Muscle layer of duodenum (tissue), 2 donors: ENCODE measurements at regions not wholly inside any gene's neighbourhood (a gene's known extent, or its start where the extent isn't known, plus 50 kb on each side); places are given as distances from the start of the nearest gene placed in this dataset.
A peak's percentile ranks its signal among the peaks of the same experiment; 100 is the strongest.

Source experiments
- H3K27ac ChIP-seq: one replicate; pipeline ENCODE4 v1.7.0; 2013; ENCODE audit warnings: mild to moderate bottlenecking, low read length
- H3K27me3 ChIP-seq: one replicate; pipeline ENCODE4 v1.7.0; 2013; ENCODE audit warnings: low read depth, mild to moderate bottlenecking, control low read depth, low read length
- H3K36me3 ChIP-seq, 2 donors: one replicate each; pipeline ENCODE4 v1.7.0; 2013; ENCODE audit warnings: low read length in 2 of 2, control low read depth in 1 of 2, mild to moderate bottlenecking in 1 of 2; ENCODE audit not compliant: insufficient read depth in 2 of 2, control insufficient read depth in 1 of 2
- H3K4me1 ChIP-seq, 2 donors: one replicate each; pipeline ENCODE4 v1.7.0; 2013; ENCODE audit warnings: low read length in 2 of 2, mild to moderate bottlenecking in 2 of 2, control low read depth in 1 of 2, moderate library complexity in 1 of 2; ENCODE audit not compliant: insufficient read depth in 2 of 2, control insufficient read depth in 1 of 2
- H3K4me3 ChIP-seq, 2 donors: one replicate each; pipeline ENCODE4 v1.7.0; 2013; ENCODE audit warnings: low read length in 2 of 2, low read depth in 1 of 2, mild to moderate bottlenecking in 1 of 2
- H3K9me3 ChIP-seq, 2 donors: one replicate each; pipeline ENCODE4 v1.7.0; 2013; ENCODE audit warnings: low read length in 2 of 2, control low read depth in 1 of 2, mild to moderate bottlenecking in 1 of 2; ENCODE audit not compliant: control insufficient read depth in 1 of 2
- donor health status: healthy.

- no peak overlapping the region for H3K4me3 ChIP-seq
- H3K9me3 ChIP-seq = no peaks in the 10 kb centered on the region
- H3K27me3 ChIP-seq = no peaks in the 10 kb centered on the region
- H3K27ac ChIP-seq = no peak overlapping the region
- H3K36me3 ChIP-seq = no peaks in the 10 kb centered on the region
- peaks cover 0 to 6% of the 10 kb centered on the region in 2 donors for H3K4me1 ChIP-seq
Observed at GRCh38 chr16:86444261-86444660, 66.1 kb upstream of the FOXF1 start.

GRCh38 chr16:86444661-86445060 lies 65.7 kb upstream of the FOXF1 start:
- Histone ChIP-seq H3K27ac (no peak overlapping the region), H3K27me3 (no peaks in the 10 kb centered on the region), H3K4me3 (no peak overlapping the region), H3K9me3 (no peaks in the 10 kb centered on the region), H3K36me3 (no peaks in the 10 kb centered on the region), H3K4me1 (peaks cover 0 to 6% of the 10 kb centered on the region in 2 donors)

- Histone ChIP-seq H3K27me3 (no peaks in the 10 kb centered on the region), H3K36me3 (no peaks in the 10 kb centered on the region), H3K27ac (no peak overlapping the region), H3K4me3 (no peak overlapping the region), H3K4me1 (peaks cover 0 to 6% of the 10 kb centered on the region in 2 donors), H3K9me3 (no peaks in the 10 kb centered on the region)
Observed at GRCh38 chr16:86446279-86446678, 64.0 kb upstream of the FOXF1 start.

GRCh38 chr16:86447228-86447627 lies 63.1 kb upstream of the FOXF1 start:
- no peak overlapping the region for H3K4me3 ChIP-seq
- H3K27me3 ChIP-seq = no peaks in the 10 kb centered on the region
- no peak overlapping the region for H3K27ac ChIP-seq
- H3K4me1 ChIP-seq = peaks cover 0 to 6% of the 10 kb centered on the region in 2 donors
- no peaks in the 10 kb centered on the region for H3K9me3 ChIP-seq
- H3K36me3 ChIP-seq = no peaks in the 10 kb centered on the region

- Histone ChIP-seq H3K27me3 (no peaks in the 10 kb centered on the region), H3K4me1 (peaks cover 0 to 6% of the 10 kb centered on the region in 2 donors), H3K27ac (no peak overlapping the region), H3K4me3 (no peak overlapping the region), H3K36me3 (no peaks in the 10 kb centered on the region), H3K9me3 (no peaks in the 10 kb centered on the region)
Observed at GRCh38 chr16:86448306-86448890, 61.9 kb upstream of the FOXF1 start.

- no peaks in the 10 kb centered on the region for H3K27me3 ChIP-seq
- H3K4me1 ChIP-seq = peaks cover 0 to 6% of the 10 kb centered on the region in 2 donors
- no peak overlapping the region for H3K4me3 ChIP-seq
- no peaks in the 10 kb centered on the region for H3K36me3 ChIP-seq
- no peaks in the 10 kb centered on the region for H3K9me3 ChIP-seq
- no peak overlapping the region for H3K27ac ChIP-seq
Observed at GRCh38 chr16:86449446-86450095, 60.8 kb upstream of the FOXF1 start.

GRCh38 chr16:86450691-86451090 lies 59.6 kb upstream of the FOXF1 start:
- H3K4me3 ChIP-seq = no peak overlapping the region
- no peaks in the 10 kb centered on the region for H3K36me3 ChIP-seq
- H3K4me1 ChIP-seq = peaks cover 0 to 6% of the 10 kb centered on the region in 2 donors
- no peaks in the 10 kb centered on the region for H3K27me3 ChIP-seq
- no peaks in the 10 kb centered on the region for H3K9me3 ChIP-seq
- H3K27ac ChIP-seq = no peak overlapping the region

GRCh38 chr16:86452451-86452850 lies 57.9 kb upstream of the FOXF1 start:
- Histone ChIP-seq H3K27ac (no peak overlapping the region), H3K4me1 (peaks cover 0 to 6% of the 10 kb centered on the region in 2 donors), H3K27me3 (no peaks in the 10 kb centered on the region), H3K9me3 (no peaks in the 10 kb centered on the region), H3K36me3 (no peaks in the 10 kb centered on the region), H3K4me3 (no peak overlapping the region)

- Histone ChIP-seq H3K4me3 (no peak overlapping the region), H3K9me3 (no peaks in the 10 kb centered on the region), H3K27ac (no peak overlapping the region), H3K27me3 (no peaks in the 10 kb centered on the region), H3K4me1 (peaks cover 0 to 9% of the 10 kb centered on the region in 2 donors), H3K36me3 (no peaks in the 10 kb centered on the region)
Observed at GRCh38 chr16:86455116-86455515, 55.2 kb upstream of the FOXF1 start.

- Histone ChIP-seq H3K4me3 (no peak overlapping the region), H3K27me3 (no peaks in the 10 kb centered on the region), H3K36me3 (no peaks in the 10 kb centered on the region), H3K9me3 (peaks cover 0 to 2% of the 10 kb centered on the region in 2 donors), H3K4me1 (peaks cover 0 to 11% of the 10 kb centered on the region in 2 donors), H3K27ac (no peak overlapping the region)
Observed at GRCh38 chr16:86455640-86456039, 54.7 kb upstream of the FOXF1 start.

GRCh38 chr16:86457501-86458148 lies 52.7 kb upstream of the FOXF1 start:
- Histone ChIP-seq H3K36me3 (no peaks in the 10 kb centered on the region), H3K4me3 (peak overlapping the region in 1 of 2 donors; percentile 17), H3K27ac (peak overlapping the region; percentile 49), H3K4me1 (peaks cover 0 to 19% of the 10 kb centered on the region in 2 donors), H3K27me3 (no peaks in the 10 kb centered on the region), H3K9me3 (peaks cover 0 to 15% of the 10 kb centered on the region in 2 donors)
